Bone marrow (tissue), 2 donors: ENCODE measurements at regions not wholly inside any gene's neighbourhood (a gene's known extent, or its start where the extent isn't known, plus 50 kb on each side); places are given as distances from the start of the nearest gene placed in this dataset.
"Not testable (repeated sequence)": the region's sequence is repeated elsewhere in the genome, so short reads cannot be mapped to it uniquely, and the experiment has no call there.

Experiments
- DNase-seq, 2 donors: peaks; one replicate each; lab custom pipeline; 2025; lab: John Stamatoyannopoulos, UW

GRCh38 chr11:3444420-3444744, 65.4 kb upstream of the ZNF195 start:
- DNase-seq = not testable (repeated sequence)

GRCh38 chr11:3443700-3444419, 64.9 kb upstream of the ZNF195 start:
- DNase-seq = not testable (repeated sequence)

GRCh38 chr11:3437441-3437840, 58.5 kb upstream of the ZNF195 start:
- DNase-seq = not testable (repeated sequence)

GRCh38 chr11:3434976-3435375, 56.0 kb upstream of the ZNF195 start:
- no peak for DNase-seq

- not testable (repeated sequence) for DNase-seq
These were observed 50.2 kb upstream of the ZNF195 start for GRCh38 chr11:3429191-3429590.
